ENCODE measurements at regions not wholly inside any gene's neighbourhood (a gene's known extent, or its start where the extent isn't known, plus 50 kb on each side); places are given as distances from the start of the nearest gene placed in this dataset.

DNA sequence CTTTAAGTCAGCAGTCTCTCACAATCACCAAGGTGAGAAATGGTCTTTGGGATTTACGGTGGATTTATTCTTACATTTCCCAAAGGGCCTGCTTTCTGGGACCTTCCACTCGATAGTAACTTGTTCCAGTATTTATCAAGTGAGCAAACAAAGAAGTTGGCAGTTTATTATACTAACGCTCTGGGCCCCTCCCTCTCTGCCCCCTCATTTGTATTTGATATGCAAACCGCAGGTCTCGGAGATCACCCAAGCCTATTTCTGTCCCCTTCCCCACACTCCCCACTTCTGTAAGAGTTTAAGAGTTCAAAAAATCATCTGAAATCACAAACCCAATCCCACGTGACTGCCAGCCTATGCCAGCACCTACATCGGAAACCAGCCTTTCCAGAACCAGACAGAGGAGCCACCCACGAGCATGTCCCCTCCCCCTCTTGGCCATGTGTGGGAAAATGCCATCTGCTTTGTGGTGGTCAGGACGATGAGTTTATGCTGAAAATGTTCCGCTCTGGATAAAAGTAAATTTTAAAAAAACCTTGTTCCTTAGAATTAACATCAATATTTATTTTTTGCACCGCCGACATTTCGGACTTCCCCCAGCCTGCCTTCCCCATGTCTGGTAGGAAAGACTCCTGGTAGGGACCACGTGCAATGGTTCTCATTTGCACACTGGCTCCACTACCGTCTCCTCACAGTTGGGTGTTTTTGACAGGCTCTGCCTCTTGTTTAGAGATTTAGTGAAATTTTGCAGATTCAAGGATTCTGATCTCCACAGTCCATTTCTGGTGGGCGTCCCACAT is 281.0 kb downstream of the TFAP2C start:
- DNase-seq (ENCODE audit: low read depth, low spot score) (no peak), ATAC-seq (no peak), FAIRE-seq (no peak)
- in situ Hi-C loops (cut with MboI) (no loop called here), intact Hi-C loops (cut with micrococcal nuclease; ENCODE audit: unreplicated experiment) (no loop called here)
- H3K79me2 ChIP-seq (ENCODE audit: control insufficient read depth, insufficient read depth, low read length): no peaks in the 10 kb centered on the region
- no peaks in the 10 kb centered on the region for H3K9me3 ChIP-seq (replicated peaks; ENCODE audit: control insufficient read depth, insufficient read depth, low read length)
- H3K36me3 ChIP-seq (ENCODE audit: control insufficient read depth in 2 of 2, insufficient read depth in 2 of 2, low read length in 1 of 2): no peaks in the 10 kb centered on the region
- POLR2A ChIA-PET: no interaction called here
- no peaks in the 10 kb centered on the region for H3K4me1 ChIP-seq (ENCODE audit: control insufficient read depth, insufficient read depth, low read length)
- no peak overlapping the region for H3K4me3 ChIP-seq
- no peak overlapping the region for H3K9ac ChIP-seq (ENCODE audit: control insufficient read depth, insufficient read depth, low read length)
- H2AFZ ChIP-seq (ENCODE audit: control insufficient read depth, low read depth, low read length): no peak overlapping the region
- no peaks in the 10 kb centered on the region for H4K20me1 ChIP-seq (ENCODE audit: control insufficient read depth, insufficient read depth)
- SMC1A ChIA-PET (ENCODE audit: uncharacterized antibody, unreplicated experiment): no interaction called here
- H3K27ac ChIP-seq (ENCODE audit: control insufficient read depth, insufficient read depth): no peak overlapping the region
- RAD21 ChIA-PET (ENCODE audit: unreplicated experiment): no interaction called here
- CTCF ChIA-PET: no interaction called here
- WGBS (ENCODE audit: insufficient coverage, insufficient replicate concordance, low lambda C conversion rate, missing lambda C conversion rate): 25% methylated on average over 16 of the region's 16 CpGs
- no TSS peak for BruUV-seq (replicated peaks)
- TF ChIP-seq NFYA (IDR thresholded peaks at IDR 0.05; ENCODE audit: borderline replicate concordance, low read depth, low read length) (no peak), WRNIP1 (IDR thresholded peaks at IDR 0.05; ENCODE audit: borderline replicate concordance, low read depth, low read length) (no peak), FOXK2 (IDR thresholded peaks at IDR 0.05) (no peak)
- TF ChIP-seq, protein P1, sequence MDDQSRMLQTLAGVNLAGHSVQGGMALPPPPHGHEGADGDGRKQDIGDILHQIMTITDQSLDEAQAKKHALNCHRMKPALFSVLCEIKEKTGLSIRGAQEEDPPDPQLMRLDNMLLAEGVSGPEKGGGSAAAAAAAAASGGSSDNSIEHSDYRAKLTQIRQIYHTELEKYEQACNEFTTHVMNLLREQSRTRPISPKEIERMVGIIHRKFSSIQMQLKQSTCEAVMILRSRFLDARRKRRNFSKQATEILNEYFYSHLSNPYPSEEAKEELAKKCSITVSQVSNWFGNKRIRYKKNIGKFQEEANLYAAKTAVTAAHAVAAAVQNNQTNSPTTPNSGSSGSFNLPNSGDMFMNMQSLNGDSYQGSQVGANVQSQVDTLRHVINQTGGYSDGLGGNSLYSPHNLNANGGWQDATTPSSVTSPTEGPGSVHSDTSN (IDR thresholded peaks at IDR 0.05; ENCODE audit: insufficient replicate concordance, low read depth, low read length): no peak
- H3K4me2 ChIP-seq (ENCODE audit: control insufficient read depth, insufficient read depth): no peak overlapping the region
- no peaks in the 10 kb centered on the region for H3K27me3 ChIP-seq (replicated peaks in 1 of 2; ENCODE audit: control insufficient read depth in 2 of 2, insufficient read depth in 2 of 2, low read length in 1 of 2)

DNA sequence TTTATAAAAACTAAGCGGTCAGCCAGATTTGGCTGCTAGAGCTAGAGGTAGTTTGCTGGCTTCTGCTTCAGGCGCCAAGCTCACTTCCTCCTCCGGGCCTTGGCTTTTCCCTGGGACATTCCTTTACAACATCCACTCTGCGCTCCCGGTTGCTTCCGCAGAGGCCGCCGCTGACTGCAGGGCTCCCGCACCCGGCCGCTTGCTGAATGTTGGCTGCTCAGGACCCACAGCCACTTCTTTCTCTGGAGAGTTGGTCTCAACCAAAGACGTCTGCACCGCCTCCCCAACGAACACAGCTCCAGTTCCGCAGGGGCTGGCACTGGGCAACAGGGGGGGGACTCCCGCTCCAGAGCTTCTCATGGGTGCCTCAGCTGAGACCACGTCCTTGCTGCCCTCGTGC is 282.8 kb downstream of the TFAP2C start:
- POLR2A ChIA-PET: no interaction called here
- intact Hi-C loops (cut with micrococcal nuclease; ENCODE audit: unreplicated experiment) (no loop called here), in situ Hi-C loops (cut with MboI) (no loop called here)
- H3K27me3 ChIP-seq (replicated peaks in 1 of 2; ENCODE audit: control insufficient read depth in 2 of 2, insufficient read depth in 2 of 2, low read length in 1 of 2): no peaks in the 10 kb centered on the region
- H4K20me1 ChIP-seq (ENCODE audit: control insufficient read depth, insufficient read depth): no peaks in the 10 kb centered on the region
- no peaks in the 10 kb centered on the region for H3K79me2 ChIP-seq (ENCODE audit: control insufficient read depth, insufficient read depth, low read length)
- no peak overlapping the region for H2AFZ ChIP-seq (ENCODE audit: control insufficient read depth, low read depth, low read length)
- no peaks in the 10 kb centered on the region for H3K36me3 ChIP-seq (ENCODE audit: control insufficient read depth in 2 of 2, insufficient read depth in 2 of 2, low read length in 1 of 2)
- H3K4me1 ChIP-seq (ENCODE audit: control insufficient read depth, insufficient read depth, low read length): no peaks in the 10 kb centered on the region
- WGBS (ENCODE audit: insufficient coverage, insufficient replicate concordance, low lambda C conversion rate, missing lambda C conversion rate): 72% methylated on average over 18 of the region's 18 CpGs
- no peak overlapping the region for H3K4me2 ChIP-seq (ENCODE audit: control insufficient read depth, insufficient read depth)
- no peak overlapping the region for H3K4me3 ChIP-seq
- RAD21 ChIA-PET (ENCODE audit: unreplicated experiment): no interaction called here
- DNase-seq (ENCODE audit: low read depth, low spot score) (no peak), FAIRE-seq (no peak), ATAC-seq (no peak)
- CTCF ChIA-PET: no interaction called here
- H3K9me3 ChIP-seq (replicated peaks; ENCODE audit: control insufficient read depth, insufficient read depth, low read length): no peaks in the 10 kb centered on the region
- no TSS peak for BruUV-seq (replicated peaks)
- SMC1A ChIA-PET (ENCODE audit: uncharacterized antibody, unreplicated experiment): no interaction called here
- no peak overlapping the region for H3K9ac ChIP-seq (ENCODE audit: control insufficient read depth, insufficient read depth, low read length)
- H3K27ac ChIP-seq (ENCODE audit: control insufficient read depth, insufficient read depth): no peak overlapping the region
- no peak for TF ChIP-seq KDM1A (IDR thresholded peaks at IDR 0.05; ENCODE audit: borderline replicate concordance)
- no peak for TF ChIP-seq LARP7 (IDR thresholded peaks at IDR 0.05)
- TF ChIP-seq EP300 (IDR thresholded peaks at IDR 0.05; ENCODE audit: borderline replicate concordance in 1 of 2, control insufficient read depth in 1 of 2, low read depth in 2 of 2, low read length in 2 of 2): no peak
- no peak for TF ChIP-seq NR2C1 (IDR thresholded peaks at IDR 0.05)
- TF ChIP-seq POU2F2 (IDR thresholded peaks at IDR 0.05; ENCODE audit: borderline replicate concordance, low read depth, low read length): no peak
- TF ChIP-seq ZNF622 (IDR thresholded peaks at IDR 0.05): no peak
- TF ChIP-seq EED (IDR thresholded peaks at IDR 0.05; ENCODE audit: low read depth): no peak
- TF ChIP-seq CBX3 (IDR thresholded peaks at IDR 0.05; ENCODE audit: borderline replicate concordance, low read depth): no peak
- TF ChIP-seq SIN3A (IDR thresholded peaks at IDR 0.05; ENCODE audit: low read depth, low read length): no peak
- no peak for TF ChIP-seq KLF5 (IDR thresholded peaks at IDR 0.05; ENCODE audit: partially characterized antibody)
- TF ChIP-seq POLR2A (IDR thresholded peaks at IDR 0.05; ENCODE audit: low read depth, low read length): no peak
